ENCODE measurements at regions not wholly inside any gene's neighbourhood (a gene's known extent, or its start where the extent isn't known, plus 50 kb on each side); places are given as distances from the start of the nearest gene placed in this dataset.

DNA sequence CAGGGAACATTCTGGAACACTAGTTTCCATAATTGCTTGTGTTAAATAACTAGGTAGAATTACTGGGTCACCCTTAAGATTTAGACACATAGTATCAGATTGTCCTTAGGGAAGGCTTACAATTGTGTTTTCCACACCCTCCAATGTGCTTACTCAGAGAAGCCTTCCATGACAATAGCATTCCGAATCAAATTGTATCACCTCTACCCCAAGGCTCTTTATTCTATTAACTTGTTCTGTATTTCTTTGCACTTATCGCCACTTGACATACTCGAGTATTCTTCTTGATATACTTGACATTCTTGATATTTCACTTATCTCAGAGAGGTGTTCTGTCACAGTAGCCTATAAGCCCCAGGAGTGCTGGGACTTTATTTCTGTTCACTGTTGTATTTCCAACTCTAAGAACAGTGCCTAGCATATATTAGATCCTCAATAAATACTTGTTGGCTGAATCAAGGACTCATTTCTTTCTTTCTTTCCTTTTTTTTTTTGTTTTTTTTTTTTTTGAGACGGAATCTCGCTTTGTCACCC lies 238.9 kb upstream of the PDZRN3 start:
- TF ChIP-seq, protein P1, sequence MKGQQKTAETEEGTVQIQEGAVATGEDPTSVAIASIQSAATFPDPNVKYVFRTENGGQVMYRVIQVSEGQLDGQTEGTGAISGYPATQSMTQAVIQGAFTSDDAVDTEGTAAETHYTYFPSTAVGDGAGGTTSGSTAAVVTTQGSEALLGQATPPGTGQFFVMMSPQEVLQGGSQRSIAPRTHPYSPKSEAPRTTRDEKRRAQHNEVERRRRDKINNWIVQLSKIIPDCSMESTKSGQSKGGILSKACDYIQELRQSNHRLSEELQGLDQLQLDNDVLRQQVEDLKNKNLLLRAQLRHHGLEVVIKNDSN (IDR thresholded peaks at IDR 0.05), result no peak
- TF ChIP-seq TEAD4 (IDR thresholded peaks at IDR 0.05) (no peak), NFIC (IDR thresholded peaks at IDR 0.05) (no peak)

DNA sequence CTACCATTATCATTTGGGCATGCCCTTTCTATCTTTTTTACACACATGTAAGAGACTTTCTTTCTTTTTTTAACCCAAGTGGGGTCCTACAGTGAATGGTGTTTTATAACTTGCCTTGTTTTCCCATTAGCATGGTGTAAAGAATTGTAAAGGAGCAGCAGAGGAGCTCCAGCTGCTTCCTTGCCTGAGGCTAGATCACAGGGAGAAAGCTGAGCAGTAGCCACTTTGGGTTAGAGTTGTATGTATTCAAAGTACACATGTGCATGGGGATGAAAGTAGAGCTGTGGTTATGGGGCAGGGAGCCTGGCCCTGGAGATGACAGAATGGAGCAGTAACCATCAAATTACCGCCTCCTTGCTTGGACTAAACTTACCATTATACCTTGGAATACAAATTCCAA lies 231.1 kb upstream of the PDZRN3 start:
- TF ChIP-seq EGR1 (IDR thresholded peaks at IDR 0.05), result no peak
- no peak for TF ChIP-seq FOXM1 (IDR thresholded peaks at IDR 0.05; ENCODE audit: borderline replicate concordance, low read depth)
- no peak for TF ChIP-seq CEBPB (IDR thresholded peaks at IDR 0.05)
- TF ChIP-seq EP300 (IDR thresholded peaks at IDR 0.05; ENCODE audit: borderline replicate concordance), result no peak
- no peak for TF ChIP-seq RAD21 (IDR thresholded peaks at IDR 0.05; ENCODE audit: low read depth)
- TF ChIP-seq TAF1 (IDR thresholded peaks at IDR 0.05; ENCODE audit: low read depth), result no peak
- TF ChIP-seq REST (IDR thresholded peaks at IDR 0.05; ENCODE audit: low read depth), result no peak
- TF ChIP-seq, protein P1 (IDR thresholded peaks at IDR 0.05), result no peak
- TF ChIP-seq CREB1 (IDR thresholded peaks at IDR 0.05; ENCODE audit: low read depth), result no peak
- no peak for TF ChIP-seq NFIC (IDR thresholded peaks at IDR 0.05)
- no peak for TF ChIP-seq TEAD4 (IDR thresholded peaks at IDR 0.05)
- TF ChIP-seq ZBTB7A (IDR thresholded peaks at IDR 0.05; ENCODE audit: low read depth), result no peak
- TF ChIP-seq, protein P2, sequence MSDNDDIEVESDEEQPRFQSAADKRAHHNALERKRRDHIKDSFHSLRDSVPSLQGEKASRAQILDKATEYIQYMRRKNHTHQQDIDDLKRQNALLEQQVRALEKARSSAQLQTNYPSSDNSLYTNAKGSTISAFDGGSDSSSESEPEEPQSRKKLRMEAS (IDR thresholded peaks at IDR 0.05), result no peak
- TF ChIP-seq YY1 (IDR thresholded peaks at IDR 0.05; ENCODE audit: low read depth), result no peak
- TF ChIP-seq TCF12 (IDR thresholded peaks at IDR 0.05; ENCODE audit: low read depth), result no peak

DNA sequence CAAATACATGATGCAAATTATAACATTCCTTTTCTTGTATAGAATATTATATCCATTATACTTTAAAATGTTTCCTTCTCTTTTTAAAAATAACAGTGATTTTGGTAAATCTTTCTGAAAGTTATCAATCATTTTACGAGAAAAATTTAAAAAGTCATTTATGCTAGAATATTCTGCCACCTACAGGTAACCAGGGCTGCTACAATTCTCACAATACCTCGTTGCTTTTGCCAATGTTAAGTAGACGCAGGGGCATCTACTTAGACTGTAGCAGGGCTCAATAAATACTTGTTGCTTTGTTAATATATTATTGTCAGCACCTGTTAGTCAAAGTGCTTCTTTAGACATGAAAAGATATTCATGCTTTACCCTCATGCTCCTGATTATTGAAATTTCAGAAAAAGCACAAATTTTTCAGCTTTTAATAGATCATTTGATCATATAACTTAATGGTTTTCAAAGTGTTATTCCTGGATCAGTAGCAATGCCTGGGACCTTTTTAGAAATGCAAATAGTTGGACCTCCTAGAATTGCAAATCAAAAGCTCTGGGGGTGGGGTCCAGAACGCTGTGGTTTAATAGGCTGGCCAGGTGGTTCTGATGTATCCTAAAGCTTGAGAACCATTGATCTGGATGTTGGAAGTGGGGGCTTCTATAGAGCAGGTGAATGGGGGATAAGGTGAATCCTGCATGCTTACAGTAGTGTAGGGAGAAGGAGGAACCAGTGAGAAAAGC lies 223.6 kb upstream of the PDZRN3 start:
- TF ChIP-seq RAD21 (IDR thresholded peaks at IDR 0.05; ENCODE audit: low read depth) (peak; percentile 45), EGR1 (IDR thresholded peaks at IDR 0.05) (no peak)

- TF ChIP-seq NFIC (IDR thresholded peaks at IDR 0.05), result no peak
- no peak for TF ChIP-seq EP300 (IDR thresholded peaks at IDR 0.05; ENCODE audit: borderline replicate concordance)
- TF ChIP-seq TAF1 (IDR thresholded peaks at IDR 0.05; ENCODE audit: low read depth), result no peak
- no peak for TF ChIP-seq REST (IDR thresholded peaks at IDR 0.05; ENCODE audit: low read depth)
- TF ChIP-seq, protein P1 (IDR thresholded peaks at IDR 0.05), result no peak
- no peak for TF ChIP-seq CREB1 (IDR thresholded peaks at IDR 0.05; ENCODE audit: low read depth)
- no peak for TF ChIP-seq YY1 (IDR thresholded peaks at IDR 0.05; ENCODE audit: low read depth)
- no peak for TF ChIP-seq FOXM1 (IDR thresholded peaks at IDR 0.05; ENCODE audit: borderline replicate concordance, low read depth)
- TF ChIP-seq ZBTB7A (IDR thresholded peaks at IDR 0.05; ENCODE audit: low read depth), result no peak
- no peak for TF ChIP-seq CEBPB (IDR thresholded peaks at IDR 0.05)
- no peak for TF ChIP-seq TEAD4 (IDR thresholded peaks at IDR 0.05)
- TF ChIP-seq RAD21 (IDR thresholded peaks at IDR 0.05; ENCODE audit: low read depth), result no peak
- no peak for TF ChIP-seq TCF12 (IDR thresholded peaks at IDR 0.05; ENCODE audit: low read depth)
- TF ChIP-seq, protein P2 (IDR thresholded peaks at IDR 0.05), result no peak
- TF ChIP-seq EGR1 (IDR thresholded peaks at IDR 0.05), result no peak
Observed at GRCh38 chr3:73846951-73847350, 222.2 kb upstream of the PDZRN3 start.

GRCh38 chr3:73839032-73839431 lies 214.3 kb upstream of the PDZRN3 start:
- TF ChIP-seq RAD21 (IDR thresholded peaks at IDR 0.05; ENCODE audit: low read depth) (no peak), REST (IDR thresholded peaks at IDR 0.05; ENCODE audit: low read depth) (no peak), EGR1 (IDR thresholded peaks at IDR 0.05) (no peak), TEAD4 (IDR thresholded peaks at IDR 0.05) (no peak), CEBPB (IDR thresholded peaks at IDR 0.05) (no peak), FOXM1 (IDR thresholded peaks at IDR 0.05; ENCODE audit: borderline replicate concordance, low read depth) (no peak), YY1 (IDR thresholded peaks at IDR 0.05; ENCODE audit: low read depth) (no peak)

All from Ishikawa (cell line).